ENCODE measurements at regions not wholly inside any gene's neighbourhood (a gene's known extent, or its start where the extent isn't known, plus 50 kb on each side); places are given as distances from the start of the nearest gene placed in this dataset.

GRCh38 chr22:49237703-49238102 is 590.0 kb downstream of the BRD1 start:
- Histone ChIP-seq H3F3A (replicated peaks; ENCODE audit: low read depth) (no peaks in the 10 kb centered on the region), H3K9me2 (ENCODE audit: insufficient read depth) (no peaks in the 10 kb centered on the region), H3K36me3 (ENCODE audit: insufficient read depth) (no peaks in the 10 kb centered on the region), H3K27ac (ENCODE audit: low read depth) (no peak overlapping the region), H3K27me3 (ENCODE audit: insufficient read depth) (no peaks in the 10 kb centered on the region), H3K4me3 (no peak overlapping the region), H3K79me2 (replicated peaks; ENCODE audit: insufficient read depth) (no peaks in the 10 kb centered on the region), H3K4me2 (no peak overlapping the region), H2AFZ (no peak overlapping the region), H3K4me1 (ENCODE audit: insufficient read depth) (no peaks in the 10 kb centered on the region), H4K20me1 (replicated peaks; ENCODE audit: insufficient read depth) (no peaks in the 10 kb centered on the region)
- Mint-ChIP-seq H3K27ac (no peak overlapping the region), H3K4me1 (peaks cover 12% of the 10 kb centered on the region), H3K9me3 (no peaks in the 10 kb centered on the region), H3K27me3 (ENCODE audit: insufficient read depth, low read depth, poor library complexity) (peaks cover 12% of the 10 kb centered on the region), H3K4me3 (no peak overlapping the region), H3K36me3 (ENCODE audit: low read depth) (no peaks in the 10 kb centered on the region)
- DNase-seq (ENCODE audit: low spot score) (no peak), ATAC-seq (no peak)
- TF ChIP-seq EZH2phosphoT487 (IDR thresholded peaks at IDR 0.05; ENCODE audit: unreplicated experiment) = no peak
- TF ChIP-seq JUNB (IDR thresholded peaks at IDR 0.05; ENCODE audit: unreplicated experiment) = no peak
- no peak for TF ChIP-seq POLR2AphosphoS5 (IDR thresholded peaks at IDR 0.05; ENCODE audit: low read depth)
- no peak for TF ChIP-seq ETS1 (IDR thresholded peaks at IDR 0.05)

- Histone ChIP-seq H3F3A (replicated peaks; ENCODE audit: low read depth) (no peaks in the 10 kb centered on the region), H3K4me3 (no peak overlapping the region), H3K79me2 (replicated peaks; ENCODE audit: insufficient read depth) (no peaks in the 10 kb centered on the region), H3K27me3 (ENCODE audit: insufficient read depth) (no peaks in the 10 kb centered on the region), H3K36me3 (ENCODE audit: insufficient read depth) (no peaks in the 10 kb centered on the region), H3K4me2 (no peak overlapping the region), H3K27ac (ENCODE audit: low read depth) (no peak overlapping the region), H2AFZ (no peak overlapping the region), H4K20me1 (replicated peaks; ENCODE audit: insufficient read depth) (no peaks in the 10 kb centered on the region), H3K9me2 (ENCODE audit: insufficient read depth) (no peaks in the 10 kb centered on the region), H3K4me1 (ENCODE audit: insufficient read depth) (no peaks in the 10 kb centered on the region)
- DNase-seq (ENCODE audit: low spot score) (no peak), ATAC-seq (no peak)
- Mint-ChIP-seq H3K36me3 (ENCODE audit: low read depth) (no peaks in the 10 kb centered on the region), H3K27me3 (ENCODE audit: insufficient read depth, low read depth, poor library complexity) (peaks cover 13% of the 10 kb centered on the region), H3K9me3 (no peaks in the 10 kb centered on the region), H3K4me1 (peaks cover 15% of the 10 kb centered on the region), H3K4me3 (no peak overlapping the region), H3K27ac (no peak overlapping the region)
- TF ChIP-seq ZNF462 (CRISPR knock-in tag; IDR thresholded peaks at IDR 0.05) (no peak), ZNF114 (CRISPR knock-in tag; IDR thresholded peaks at IDR 0.05) (no peak), EZH2 (IDR thresholded peaks at IDR 0.05; ENCODE audit: low read depth, unreplicated experiment) (no peak), CREB1 (CRISPR knock-in tag; IDR thresholded peaks at IDR 0.05; ENCODE audit: low read depth) (no peak), REST (IDR thresholded peaks at IDR 0.05; ENCODE audit: unreplicated experiment) (no peak), CTCF (conservative IDR thresholded peaks at IDR 0.05; ENCODE audit: low read depth in 2 of 2) (no peak), JUNB (IDR thresholded peaks at IDR 0.05; ENCODE audit: unreplicated experiment) (no peak), EZH2phosphoT487 (IDR thresholded peaks at IDR 0.05; ENCODE audit: unreplicated experiment) (no peak)
Measured at GRCh38 chr22:49237279-49237678, 590.4 kb downstream of the BRD1 start.

Measured in GM23338 (cell line).